HG03558 (cell line): ENCODE measurements at regions not wholly inside any gene's neighbourhood (a gene's known extent, or its start where the extent isn't known, plus 50 kb on each side); places are given as distances from the start of the nearest gene placed in this dataset.

ENCODE experiments used
- ATAC-seq: cut with Tn5 transposase; IDR thresholded peaks from one replicate; pipeline ENCODE4 v1.9.1; 2021; ENCODE audit warnings: moderate number of reproducible peaks; ENCODE audit not compliant: unreplicated experiment; ENCODE audit errors: extremely low read depth

GRCh38 chr5:39484673-39485072, 59.9 kb upstream of the DAB2 start:
- ATAC-seq: no peak

GRCh38 chr5:39482098-39482497, 57.3 kb upstream of the DAB2 start:
- ATAC-seq: no peak

- no peak for ATAC-seq
Measured at GRCh38 chr5:39479537-39479936, 54.8 kb upstream of the DAB2 start.

GRCh38 chr5:39478863-39479262, 54.1 kb upstream of the DAB2 start:
- no peak for ATAC-seq

- ATAC-seq: no peak
Measured at GRCh38 chr5:39476843-39477220, 52.1 kb upstream of the DAB2 start.

- ATAC-seq: no peak
Measured at GRCh38 chr5:39475881-39476842, 51.4 kb upstream of the DAB2 start.

DNA sequence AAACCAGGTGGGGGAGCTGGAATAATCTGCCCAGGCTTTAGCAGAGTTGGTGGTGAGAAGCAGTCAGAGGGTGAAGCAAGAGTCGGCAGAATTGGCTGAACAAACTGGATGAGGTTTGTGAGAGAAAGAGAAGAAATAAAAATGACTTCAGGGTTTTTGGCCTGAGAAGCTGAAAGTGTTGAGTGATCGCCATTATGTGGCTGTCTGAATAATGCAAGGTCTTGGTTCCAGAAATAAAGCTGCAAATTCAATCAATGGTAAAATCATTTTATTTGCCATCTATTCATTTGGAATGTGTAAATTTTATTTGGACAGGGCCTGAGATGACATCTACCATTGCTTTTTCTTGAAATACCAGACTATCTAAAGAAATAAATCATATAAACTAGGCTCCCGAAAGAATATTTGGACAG, 50.4 kb upstream of the DAB2 start:
- no peak for ATAC-seq
